HEK293 (cell line): ENCODE measurements at regions not wholly inside any gene's neighbourhood (a gene's known extent, or its start where the extent isn't known, plus 50 kb on each side); places are given as distances from the start of the nearest gene placed in this dataset.

ENCODE experiments used
- CTCF ChIP-seq: fragments of 450-650 bp; formaldehyde crosslinking; IDR thresholded peaks from 2 replicates; pipeline ENCODE4 v1.5.1; 2016; ENCODE audit warnings: missing biosample characterization, missing genetic modification characterization
- MEIS1 ChIP-seq: sonication (generic); formaldehyde crosslinking; IDR thresholded peaks from 2 replicates; pipeline ENCODE4 v1.8.1; 2022; ENCODE audit warnings: missing genetic modification reagents, mild to moderate bottlenecking, borderline replicate concordance
- RBAK ChIP-seq: fragments of 450-650 bp; formaldehyde crosslinking; IDR thresholded peaks from 2 replicates; pipeline ENCODE4 v1.5.1; 2016; ENCODE audit warnings: missing biosample characterization, missing genetic modification characterization
- REST ChIP-seq: fragments of 450-650 bp; formaldehyde crosslinking; IDR thresholded peaks from 2 replicates; pipeline ENCODE4 v1.5.1; 2016; ENCODE audit warnings: missing biosample characterization, missing genetic modification characterization
- YY1 ChIP-seq: fragments of 450-650 bp; formaldehyde crosslinking; IDR thresholded peaks from 2 replicates; pipeline ENCODE4 v1.5.1; 2018; ENCODE audit warnings: missing biosample characterization, missing genetic modification characterization
- ZBTB20 ChIP-seq: fragments of 450-650 bp; formaldehyde crosslinking; IDR thresholded peaks from 2 replicates; pipeline ENCODE4 v1.5.1; 2016; ENCODE audit warnings: missing biosample characterization, missing genetic modification characterization
- ZNF623 ChIP-seq: fragments of 450-650 bp; formaldehyde crosslinking; IDR thresholded peaks from 2 replicates; pipeline ENCODE4 v1.5.1; 2016; ENCODE audit warnings: missing biosample characterization, missing genetic modification characterization
- ZNF707 ChIP-seq: fragments of 450-650 bp; formaldehyde crosslinking; IDR thresholded peaks from 2 replicates; pipeline ENCODE4 v1.5.1; 2016; ENCODE audit warnings: missing biosample characterization, missing genetic modification characterization
- ZNF830 ChIP-seq: fragments of 450-650 bp; IDR thresholded peaks from 2 replicates; pipeline ENCODE4 v1.5.0; 2018; ENCODE audit warnings: missing biosample characterization, missing genetic modification characterization, low read depth, mild to moderate bottlenecking, moderate library complexity

DNA sequence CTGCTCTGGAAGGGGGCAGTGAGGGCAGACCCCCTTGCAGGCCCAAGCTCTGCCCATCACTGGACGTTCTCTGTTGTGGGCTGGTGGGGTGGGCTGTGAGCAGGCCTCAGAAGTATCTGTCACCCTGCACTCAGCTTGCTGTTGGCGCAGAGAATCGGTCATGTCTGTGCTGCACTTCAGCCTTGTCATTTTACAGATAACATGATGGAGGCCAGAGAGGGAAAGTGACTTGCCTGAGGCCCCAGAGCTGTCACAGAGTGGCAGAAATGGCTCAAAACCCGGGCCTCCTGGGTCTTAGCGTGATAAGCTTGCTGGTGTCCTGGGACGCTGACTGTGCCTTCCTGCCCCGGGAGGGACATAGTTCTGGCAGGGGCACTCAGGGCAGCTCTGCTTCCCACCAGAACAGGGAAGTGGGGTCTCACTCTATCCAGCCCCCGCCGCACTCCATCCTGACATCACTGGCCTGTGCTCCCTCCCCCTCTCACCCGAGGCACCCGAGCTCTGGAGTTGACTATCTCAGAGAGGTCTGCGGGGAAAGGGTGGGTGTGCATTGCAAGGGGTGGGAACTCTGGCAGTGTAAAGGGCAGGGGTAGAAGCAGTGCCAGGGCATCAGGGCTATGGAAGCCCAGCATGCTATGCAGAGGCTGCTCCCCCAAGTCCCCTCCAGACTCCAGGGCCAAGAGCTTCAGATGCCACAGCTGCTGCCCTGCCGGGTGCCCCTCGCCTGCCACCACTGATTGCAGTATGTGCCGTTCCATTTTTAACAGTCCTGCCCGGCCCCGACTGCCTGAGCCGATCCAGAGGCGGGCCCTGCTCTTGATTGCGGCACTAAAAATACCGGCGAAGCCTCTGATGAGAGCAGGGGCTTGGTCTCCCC is 50.4 kb upstream of the NECTIN1 start:
- TF ChIP-seq CTCF (tag by site-specific recombination) = no peak
- no peak for TF ChIP-seq RBAK (tag by site-specific recombination)
- TF ChIP-seq ZNF830 = no peak
- TF ChIP-seq ZBTB20 (tag by site-specific recombination) = no peak
- TF ChIP-seq REST (tag by site-specific recombination) = no peak
- no peak for TF ChIP-seq YY1 (tag by site-specific recombination)
- TF ChIP-seq ZNF623 = no peak
- no peak for TF ChIP-seq ZNF707
- no peak for TF ChIP-seq MEIS1
